ENCODE measurements at regions not wholly inside any gene's neighbourhood (a gene's known extent, or its start where the extent isn't known, plus 50 kb on each side); places are given as distances from the start of the nearest gene placed in this dataset.

DNA sequence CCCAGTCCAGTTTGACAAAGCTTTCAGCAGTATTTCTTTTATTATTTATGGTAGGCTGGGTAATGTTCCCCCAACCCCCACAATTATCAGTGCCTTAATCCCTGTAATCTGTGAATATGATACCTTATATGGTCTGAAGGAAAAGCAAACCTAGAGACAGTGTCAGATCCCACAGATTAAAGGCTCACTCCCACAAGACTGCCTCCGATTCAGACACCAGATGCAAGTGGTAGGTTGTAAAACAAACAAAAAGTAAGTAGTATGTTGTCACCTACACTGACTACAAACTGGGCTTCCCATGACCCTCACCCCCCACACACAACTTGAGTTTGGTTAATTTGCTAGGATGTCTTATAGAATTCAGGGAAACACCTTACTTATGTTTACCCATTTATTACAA lies 201.2 kb downstream of the NSG2 start:
- H3K27ac ChIP-seq (ENCODE audit: insufficient read depth in 1 of 2, low read depth in 1 of 2, low read length in 2 of 2, poor library complexity in 1 of 2, severe bottlenecking in 2 of 2): no peak overlapping the region
- DNase-seq: no peak
- no peak overlapping the region for H3K4me3 ChIP-seq (ENCODE audit: control insufficient read depth in 1 of 7, extremely low read depth in 1 of 7, insufficient read depth in 4 of 7, low read depth in 2 of 7, low read length in 6 of 7)
- H3K4me1 ChIP-seq (ENCODE audit: control extremely low read depth in 1 of 4, control insufficient read depth in 4 of 4, insufficient read depth in 4 of 4, low read length in 3 of 4): no peaks in the 10 kb centered on the region
- no peaks in the 10 kb centered on the region for H3K36me3 ChIP-seq (ENCODE audit: control insufficient read depth in 4 of 4, insufficient read depth in 4 of 4, low read length in 3 of 4)
- peaks cover 0 to 2% (median 0%) of the 10 kb centered on the region in 5 experiments for H3K9me3 ChIP-seq (ENCODE audit: control extremely low read depth in 1 of 5, control insufficient read depth in 4 of 5, insufficient read depth in 2 of 5, low read depth in 1 of 5, low read length in 4 of 5)
- POLR2A ChIA-PET: interaction anchor here (0.7 kb wide), 1 partner anchor 460 kb away, joined by 3 read pairs; no protein-coding TSS in a partner anchor
- CTCF ChIA-PET: no interaction called here
- H3K27me3 ChIP-seq (replicated peaks in 2 of 5; ENCODE audit: control insufficient read depth in 4 of 5, insufficient read depth in 5 of 5, low read length in 4 of 5): no peaks in the 10 kb centered on the region
- no CpG with 5 or more reads among the region's 1 CpG for WGBS (ENCODE audit: insufficient coverage)

- Histone ChIP-seq H3K27ac (ENCODE audit: insufficient read depth in 1 of 2, low read depth in 1 of 2, low read length in 2 of 2, poor library complexity in 1 of 2, severe bottlenecking in 2 of 2) (no peak overlapping the region), H3K27me3 (replicated peaks in 2 of 5; ENCODE audit: control insufficient read depth in 4 of 5, insufficient read depth in 5 of 5, low read length in 4 of 5) (no peaks in the 10 kb centered on the region), H3K9me3 (ENCODE audit: control extremely low read depth in 1 of 5, control insufficient read depth in 4 of 5, insufficient read depth in 2 of 5, low read depth in 1 of 5, low read length in 4 of 5) (peaks cover 0 to 2% (median 0%) of the 10 kb centered on the region in 5 experiments), H3K36me3 (ENCODE audit: control insufficient read depth in 4 of 4, insufficient read depth in 4 of 4, low read length in 3 of 4) (no peaks in the 10 kb centered on the region), H3K4me1 (ENCODE audit: control extremely low read depth in 1 of 4, control insufficient read depth in 4 of 4, insufficient read depth in 4 of 4, low read length in 3 of 4) (no peaks in the 10 kb centered on the region), H3K4me3 (ENCODE audit: control insufficient read depth in 1 of 7, extremely low read depth in 1 of 7, insufficient read depth in 4 of 7, low read depth in 2 of 7, low read length in 6 of 7) (no peak overlapping the region)
- ChIA-PET CTCF (interaction anchor here (1.1 kb wide), 1 partner anchor 16 kb away, joined by 3 read pairs; no protein-coding TSS in a partner anchor), POLR2A (interaction anchor here (0.7 kb wide), 1 partner anchor 461 kb away, joined by 3 read pairs; no protein-coding TSS in a partner anchor)
- 88% methylated on average over 9 of the region's 9 CpGs for WGBS (ENCODE audit: insufficient coverage)
- DNase-seq: no peak
Measured at GRCh38 chr5:174247301-174247700, 201.8 kb downstream of the NSG2 start.

DNA sequence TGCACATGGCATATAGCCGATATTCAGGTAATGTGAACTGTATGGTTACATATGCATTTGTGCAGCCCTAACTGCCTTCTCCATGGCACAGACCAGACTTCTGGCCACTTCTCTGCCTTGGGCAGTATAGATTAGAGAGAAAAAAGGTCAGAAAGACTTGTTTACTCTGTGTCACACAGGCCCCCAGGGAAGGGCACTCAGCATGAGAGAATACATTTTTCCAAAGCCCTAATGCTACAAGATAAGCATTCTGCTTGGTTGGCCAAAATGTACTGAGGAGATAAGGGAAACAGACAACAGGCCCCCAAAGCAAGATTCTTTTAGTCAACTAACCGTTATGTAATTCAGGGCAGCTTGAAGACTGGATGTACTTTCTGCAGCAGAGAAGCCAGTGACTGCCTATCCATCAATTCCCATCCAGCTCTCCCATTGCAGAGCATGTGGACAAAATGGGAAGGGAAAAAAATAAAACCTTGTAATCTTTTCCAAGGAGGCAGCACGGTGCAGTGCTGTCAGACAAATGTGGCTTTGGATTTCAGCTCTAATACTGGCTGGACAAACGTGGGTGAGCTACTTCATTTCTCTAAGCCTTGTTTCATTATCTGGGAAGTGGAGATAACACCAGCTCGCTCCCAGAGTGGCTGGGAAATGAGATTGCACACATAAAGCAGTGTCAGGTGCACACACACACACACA lies 205.9 kb downstream of the NSG2 start:
- Histone ChIP-seq H3K4me1 (ENCODE audit: control extremely low read depth in 1 of 4, control insufficient read depth in 4 of 4, insufficient read depth in 4 of 4, low read length in 3 of 4) (no peaks in the 10 kb centered on the region), H3K27ac (ENCODE audit: insufficient read depth in 1 of 2, low read depth in 1 of 2, low read length in 2 of 2, poor library complexity in 1 of 2, severe bottlenecking in 2 of 2) (no peak overlapping the region), H3K36me3 (ENCODE audit: control insufficient read depth in 4 of 4, insufficient read depth in 4 of 4, low read length in 3 of 4) (no peaks in the 10 kb centered on the region), H3K4me3 (ENCODE audit: control insufficient read depth in 1 of 7, extremely low read depth in 1 of 7, insufficient read depth in 4 of 7, low read depth in 2 of 7, low read length in 6 of 7) (no peak overlapping the region), H3K27me3 (replicated peaks in 2 of 5; ENCODE audit: control insufficient read depth in 4 of 5, insufficient read depth in 5 of 5, low read length in 4 of 5) (peaks cover 0 to 3% (median 0%) of the 10 kb centered on the region in 5 experiments), H3K9me3 (ENCODE audit: control extremely low read depth in 1 of 5, control insufficient read depth in 4 of 5, insufficient read depth in 2 of 5, low read depth in 1 of 5, low read length in 4 of 5) (no peaks in the 10 kb centered on the region)
- POLR2A ChIA-PET: no interaction called here
- CTCF ChIA-PET: no interaction called here
- 73% methylated on average over 5 of the region's 5 CpGs for WGBS (ENCODE audit: insufficient coverage)
- DNase-seq: peak in 1 of 3 donors; percentile 7

GRCh38 chr5:174252121-174252520 lies 206.6 kb downstream of the NSG2 start:
- ChIA-PET POLR2A (no interaction called here), CTCF (no interaction called here)
- Histone ChIP-seq H3K4me1 (ENCODE audit: control extremely low read depth in 1 of 4, control insufficient read depth in 4 of 4, insufficient read depth in 4 of 4, low read length in 3 of 4) (no peaks in the 10 kb centered on the region), H3K27ac (ENCODE audit: insufficient read depth in 1 of 2, low read depth in 1 of 2, low read length in 2 of 2, poor library complexity in 1 of 2, severe bottlenecking in 2 of 2) (no peak overlapping the region), H3K36me3 (ENCODE audit: control insufficient read depth in 4 of 4, insufficient read depth in 4 of 4, low read length in 3 of 4) (no peaks in the 10 kb centered on the region), H3K27me3 (replicated peaks in 2 of 5; ENCODE audit: control insufficient read depth in 4 of 5, insufficient read depth in 5 of 5, low read length in 4 of 5) (peaks cover 0 to 3% (median 0%) of the 10 kb centered on the region in 5 experiments), H3K4me3 (ENCODE audit: control insufficient read depth in 1 of 7, extremely low read depth in 1 of 7, insufficient read depth in 4 of 7, low read depth in 2 of 7, low read length in 6 of 7) (no peak overlapping the region), H3K9me3 (ENCODE audit: control extremely low read depth in 1 of 5, control insufficient read depth in 4 of 5, insufficient read depth in 2 of 5, low read depth in 1 of 5, low read length in 4 of 5) (no peaks in the 10 kb centered on the region)
- no CpG with 5 or more reads among the region's 1 CpG for WGBS (ENCODE audit: insufficient coverage)
- no peak for DNase-seq

- WGBS (ENCODE audit: insufficient coverage): 62% methylated on average over 6 of the region's 8 CpGs
Measured at GRCh38 chr5:174259696-174260420, 214.4 kb downstream of the NSG2 start.

DNA sequence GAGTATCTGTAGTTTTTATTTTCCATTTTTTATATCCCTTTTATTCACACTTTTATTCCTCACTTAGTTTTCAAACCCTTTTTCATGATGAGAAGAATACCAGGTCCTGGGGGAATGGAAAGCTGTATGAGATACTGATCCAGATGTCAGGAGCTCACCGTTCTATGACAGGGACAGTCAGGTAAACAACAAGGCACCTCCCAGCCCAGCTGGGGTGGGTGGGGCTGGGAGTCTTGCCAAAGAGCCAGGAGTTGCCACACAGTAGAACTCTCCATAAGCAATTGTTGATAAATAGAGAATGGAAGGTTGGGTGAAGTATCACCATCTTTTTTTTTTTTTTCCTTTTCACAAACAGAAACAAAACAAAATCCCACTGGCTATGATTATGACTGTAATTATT lies 225.8 kb downstream of the NSG2 start:
- ChIA-PET POLR2A (no interaction called here), CTCF (interaction anchor here (0.7 kb wide), 1 partner anchor 36 kb away, joined by 3 read pairs; no protein-coding TSS in a partner anchor)
- DNase-seq: no peak
- H3K9me3 ChIP-seq (ENCODE audit: control extremely low read depth in 1 of 5, control insufficient read depth in 4 of 5, insufficient read depth in 2 of 5, low read depth in 1 of 5, low read length in 4 of 5): peaks cover 0 to 8% (median 0%) of the 10 kb centered on the region in 5 experiments
- 43% methylated on average over 1 of the region's 1 CpG for WGBS (ENCODE audit: insufficient coverage)
- no peaks in the 10 kb centered on the region for H3K36me3 ChIP-seq (ENCODE audit: control insufficient read depth in 4 of 4, insufficient read depth in 4 of 4, low read length in 3 of 4)
- no peak overlapping the region for H3K4me3 ChIP-seq (ENCODE audit: control insufficient read depth in 1 of 7, extremely low read depth in 1 of 7, insufficient read depth in 4 of 7, low read depth in 2 of 7, low read length in 6 of 7)
- H3K4me1 ChIP-seq (ENCODE audit: control extremely low read depth in 1 of 4, control insufficient read depth in 4 of 4, insufficient read depth in 4 of 4, low read length in 3 of 4): no peaks in the 10 kb centered on the region
- H3K27me3 ChIP-seq (replicated peaks in 2 of 5; ENCODE audit: control insufficient read depth in 4 of 5, insufficient read depth in 5 of 5, low read length in 4 of 5): peaks cover 0 to 2% (median 0%) of the 10 kb centered on the region in 5 experiments
- no peak overlapping the region for H3K27ac ChIP-seq (ENCODE audit: insufficient read depth in 1 of 2, low read depth in 1 of 2, low read length in 2 of 2, poor library complexity in 1 of 2, severe bottlenecking in 2 of 2)

More at GRCh38 chr5:174259696-174260420, 214.4 kb downstream of the NSG2 start:
- peaks cover 0 to 3% (median 0%) of the 10 kb centered on the region in 5 experiments for H3K9me3 ChIP-seq (ENCODE audit: control extremely low read depth in 1 of 5, control insufficient read depth in 4 of 5, insufficient read depth in 2 of 5, low read depth in 1 of 5, low read length in 4 of 5)
- H3K27me3 ChIP-seq (replicated peaks in 2 of 5; ENCODE audit: control insufficient read depth in 4 of 5, insufficient read depth in 5 of 5, low read length in 4 of 5): peaks cover 0 to 10% (median 0%) of the 10 kb centered on the region in 5 experiments
- no peaks in the 10 kb centered on the region for H3K4me1 ChIP-seq (ENCODE audit: control extremely low read depth in 1 of 4, control insufficient read depth in 4 of 4, insufficient read depth in 4 of 4, low read length in 3 of 4)
- ChIA-PET POLR2A (no interaction called here), CTCF (no interaction called here)
- no peak overlapping the region for H3K4me3 ChIP-seq (ENCODE audit: control insufficient read depth in 1 of 7, extremely low read depth in 1 of 7, insufficient read depth in 4 of 7, low read depth in 2 of 7, low read length in 6 of 7)
- H3K36me3 ChIP-seq (ENCODE audit: control insufficient read depth in 4 of 4, insufficient read depth in 4 of 4, low read length in 3 of 4): no peaks in the 10 kb centered on the region
- H3K27ac ChIP-seq (ENCODE audit: insufficient read depth in 1 of 2, low read depth in 1 of 2, low read length in 2 of 2, poor library complexity in 1 of 2, severe bottlenecking in 2 of 2): no peak overlapping the region
- no peak for DNase-seq

- Histone ChIP-seq H3K4me1 (ENCODE audit: control extremely low read depth in 1 of 4, control insufficient read depth in 4 of 4, insufficient read depth in 4 of 4, low read length in 3 of 4) (no peaks in the 10 kb centered on the region), H3K9me3 (ENCODE audit: control extremely low read depth in 1 of 5, control insufficient read depth in 4 of 5, insufficient read depth in 2 of 5, low read depth in 1 of 5, low read length in 4 of 5) (peaks cover 0 to 8% (median 0%) of the 10 kb centered on the region in 5 experiments), H3K27me3 (replicated peaks in 2 of 5; ENCODE audit: control insufficient read depth in 4 of 5, insufficient read depth in 5 of 5, low read length in 4 of 5) (peaks cover 0 to 2% (median 0%) of the 10 kb centered on the region in 5 experiments), H3K36me3 (ENCODE audit: control insufficient read depth in 4 of 4, insufficient read depth in 4 of 4, low read length in 3 of 4) (no peaks in the 10 kb centered on the region), H3K4me3 (ENCODE audit: control insufficient read depth in 1 of 7, extremely low read depth in 1 of 7, insufficient read depth in 4 of 7, low read depth in 2 of 7, low read length in 6 of 7) (no peak overlapping the region), H3K27ac (ENCODE audit: insufficient read depth in 1 of 2, low read depth in 1 of 2, low read length in 2 of 2, poor library complexity in 1 of 2, severe bottlenecking in 2 of 2) (no peak overlapping the region)
- POLR2A ChIA-PET: no interaction called here
- DNase-seq: no peak
- CTCF ChIA-PET: no interaction called here
- WGBS (ENCODE audit: insufficient coverage): 100% methylated on average over 1 of the region's 2 CpGs
Measured at GRCh38 chr5:174272671-174273070, 227.2 kb downstream of the NSG2 start.

All from common myeloid progenitor, CD34-positive (primary cell).